ENCODE measurements at regions not wholly inside any gene's neighbourhood (a gene's known extent, or its start where the extent isn't known, plus 50 kb on each side); places are given as distances from the start of the nearest gene placed in this dataset.

DNA sequence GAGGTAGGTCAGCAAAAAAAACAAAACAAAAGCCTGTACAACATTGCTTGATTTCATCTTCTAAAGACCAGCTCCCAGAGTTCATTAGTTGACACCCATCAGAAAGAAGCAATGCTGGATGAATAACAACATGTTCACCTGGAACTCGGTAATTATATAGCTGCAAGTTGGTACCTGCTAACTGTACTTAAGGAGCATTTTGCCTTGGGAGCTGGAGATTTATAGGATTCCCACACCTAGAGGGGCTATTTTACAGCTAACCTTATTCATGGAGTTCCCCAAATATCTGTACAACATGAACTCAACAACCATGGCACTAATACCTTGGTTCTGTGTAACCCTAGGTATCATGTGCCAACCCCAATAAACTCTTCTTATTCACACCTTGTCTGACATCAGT lies 281.1 kb upstream of the NCKAP5 start:
- no peak overlapping the region for H3K4me3 ChIP-seq (ENCODE audit: low read depth, low read length)
- TF ChIP-seq, protein P1, sequence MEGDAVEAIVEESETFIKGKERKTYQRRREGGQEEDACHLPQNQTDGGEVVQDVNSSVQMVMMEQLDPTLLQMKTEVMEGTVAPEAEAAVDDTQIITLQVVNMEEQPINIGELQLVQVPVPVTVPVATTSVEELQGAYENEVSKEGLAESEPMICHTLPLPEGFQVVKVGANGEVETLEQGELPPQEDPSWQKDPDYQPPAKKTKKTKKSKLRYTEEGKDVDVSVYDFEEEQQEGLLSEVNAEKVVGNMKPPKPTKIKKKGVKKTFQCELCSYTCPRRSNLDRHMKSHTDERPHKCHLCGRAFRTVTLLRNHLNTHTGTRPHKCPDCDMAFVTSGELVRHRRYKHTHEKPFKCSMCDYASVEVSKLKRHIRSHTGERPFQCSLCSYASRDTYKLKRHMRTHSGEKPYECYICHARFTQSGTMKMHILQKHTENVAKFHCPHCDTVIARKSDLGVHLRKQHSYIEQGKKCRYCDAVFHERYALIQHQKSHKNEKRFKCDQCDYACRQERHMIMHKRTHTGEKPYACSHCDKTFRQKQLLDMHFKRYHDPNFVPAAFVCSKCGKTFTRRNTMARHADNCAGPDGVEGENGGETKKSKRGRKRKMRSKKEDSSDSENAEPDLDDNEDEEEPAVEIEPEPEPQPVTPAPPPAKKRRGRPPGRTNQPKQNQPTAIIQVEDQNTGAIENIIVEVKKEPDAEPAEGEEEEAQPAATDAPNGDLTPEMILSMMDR (IDR thresholded peaks at IDR 0.05; ENCODE audit: insufficient read depth, low read length): no peak
- no peak for DNase-seq (ENCODE audit: low read depth)

GRCh38 chr2:133854603-133855200 lies 286.4 kb upstream of the NCKAP5 start:
- TF ChIP-seq, protein P1 (IDR thresholded peaks at IDR 0.05; ENCODE audit: insufficient read depth, low read length): no peak
- no peak for DNase-seq (ENCODE audit: low read depth)
- no peak overlapping the region for H3K4me3 ChIP-seq (ENCODE audit: low read depth, low read length)

DNA sequence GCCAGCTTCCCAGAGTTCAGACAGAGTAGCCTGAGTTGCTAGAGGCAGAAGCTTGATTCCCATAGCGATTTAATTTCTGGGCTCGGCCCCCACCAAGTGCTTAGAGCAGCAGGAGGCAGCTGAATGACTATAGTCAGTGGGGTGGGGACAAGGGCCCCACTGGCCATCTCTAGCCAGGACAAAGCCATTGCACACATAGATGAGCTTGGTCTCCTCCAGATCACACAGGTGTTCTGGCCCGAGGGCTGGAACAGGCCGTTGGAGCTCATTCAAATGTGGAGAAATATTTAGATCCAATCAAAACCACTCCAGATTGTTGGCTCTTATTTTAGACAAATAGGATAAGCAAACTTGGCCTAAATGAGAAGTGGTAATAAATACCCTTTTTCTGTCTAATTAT lies 287.3 kb upstream of the NCKAP5 start:
- TF ChIP-seq, protein P1 (IDR thresholded peaks at IDR 0.05; ENCODE audit: insufficient read depth, low read length): no peak
- H3K4me3 ChIP-seq (ENCODE audit: low read depth, low read length): no peak overlapping the region
- no peak for DNase-seq (ENCODE audit: low read depth)

- TF ChIP-seq, protein P1 (IDR thresholded peaks at IDR 0.05; ENCODE audit: insufficient read depth, low read length): no peak
- no peak for DNase-seq (ENCODE audit: low read depth)
These were observed 288.4 kb upstream of the NCKAP5 start for GRCh38 chr2:133856678-133857077.

GRCh38 chr2:133859578-133859977 lies 291.3 kb upstream of the NCKAP5 start:
- H3K4me3 ChIP-seq (ENCODE audit: low read depth, low read length): no peak overlapping the region
- no peak for DNase-seq (ENCODE audit: low read depth)
- TF ChIP-seq, protein P1 (IDR thresholded peaks at IDR 0.05; ENCODE audit: insufficient read depth, low read length): no peak

More at GRCh38 chr2:133856678-133857077, 288.4 kb upstream of the NCKAP5 start:
- H3K4me3 ChIP-seq (ENCODE audit: low read depth, low read length): no peak overlapping the region

- H3K4me3 ChIP-seq (ENCODE audit: low read depth, low read length): no peak overlapping the region
- DNase-seq (ENCODE audit: low read depth): peak; percentile 59
- TF ChIP-seq, protein P1 (IDR thresholded peaks at IDR 0.05; ENCODE audit: insufficient read depth, low read length): no peak
These were observed 294.2 kb upstream of the NCKAP5 start for GRCh38 chr2:133862400-133862977.
